ENCODE measurements at regions not wholly inside any gene's neighbourhood (a gene's known extent, or its start where the extent isn't known, plus 50 kb on each side); places are given as distances from the start of the nearest gene placed in this dataset.

- no peaks in the 10 kb centered on the region for H3K4me1 ChIP-seq
- intact Hi-C loops (cut with DNase I; ENCODE audit: low total_unique reads), result no loop called here
- H3K27ac ChIP-seq, result no peak overlapping the region
- H3K9me3 ChIP-seq, result peaks cover 0 to 5% (median 0%) of the 10 kb centered on the region in 8 donors
- H3K27me3 ChIP-seq (replicated peaks in 1 of 7), result no peaks in the 10 kb centered on the region
- no peak for DNase-seq
- no peak overlapping the region for H3K4me3 ChIP-seq
- H3K36me3 ChIP-seq, result no peaks in the 10 kb centered on the region
- no peak for TF ChIP-seq CTCF (IDR thresholded peaks at IDR 0.05 in 8 of 11, conservative IDR thresholded peaks at IDR 0.05 in 3 of 11)
- no peak for TF ChIP-seq POLR2AphosphoS5 (IDR thresholded peaks at IDR 0.05)
- no peak for TF ChIP-seq POLR2A (IDR thresholded peaks at IDR 0.05)
- 53 to 79% (median 70%) methylated on average over 2 of the region's 2 CpGs for WGBS, 5 donors
These were observed 477.4 kb downstream of the PDCD6IP start for GRCh38 chr3:34275811-34276210.

GRCh38 chr3:34276342-34276741 is 477.9 kb downstream of the PDCD6IP start:
- H3K4me3 ChIP-seq, result no peak overlapping the region
- TF ChIP-seq POLR2A (IDR thresholded peaks at IDR 0.05) (no peak), CTCF (IDR thresholded peaks at IDR 0.05 in 8 of 11, conservative IDR thresholded peaks at IDR 0.05 in 3 of 11) (no peak), POLR2AphosphoS5 (IDR thresholded peaks at IDR 0.05) (no peak)

GRCh38 chr3:34277110-34277509 is 478.7 kb downstream of the PDCD6IP start:
- WGBS, 5 donors, result 45 to 72% (median 67%) methylated on average over 2 of the region's 2 CpGs
- TF ChIP-seq CTCF (IDR thresholded peaks at IDR 0.05 in 8 of 11, conservative IDR thresholded peaks at IDR 0.05 in 3 of 11) (no peak), POLR2AphosphoS5 (IDR thresholded peaks at IDR 0.05) (no peak), POLR2A (IDR thresholded peaks at IDR 0.05) (no peak)
- H3K9me3 ChIP-seq, result peaks cover 0 to 1% (median 0%) of the 10 kb centered on the region in 8 donors
- no peak for DNase-seq
- no peaks in the 10 kb centered on the region for H3K4me1 ChIP-seq
- no peaks in the 10 kb centered on the region for H3K36me3 ChIP-seq
- no peak overlapping the region for H3K4me3 ChIP-seq
- H3K27me3 ChIP-seq (replicated peaks in 1 of 7), result no peaks in the 10 kb centered on the region
- intact Hi-C loops (cut with DNase I; ENCODE audit: low total_unique reads), result no loop called here
- H3K27ac ChIP-seq, result no peak overlapping the region

More at GRCh38 chr3:34276342-34276741, 477.9 kb downstream of the PDCD6IP start:
- H3K9me3 ChIP-seq, result peaks cover 0 to 5% (median 0%) of the 10 kb centered on the region in 8 donors
- no peaks in the 10 kb centered on the region for H3K4me1 ChIP-seq
- no peak overlapping the region for H3K27ac ChIP-seq
- H3K36me3 ChIP-seq, result no peaks in the 10 kb centered on the region
- DNase-seq, result no peak
- intact Hi-C loops (cut with DNase I; ENCODE audit: low total_unique reads), result no loop called here
- no peaks in the 10 kb centered on the region for H3K27me3 ChIP-seq (replicated peaks in 1 of 7)

- no peaks in the 10 kb centered on the region for H3K9me3 ChIP-seq
- no peaks in the 10 kb centered on the region for H3K4me1 ChIP-seq
- H3K4me3 ChIP-seq, result no peak overlapping the region
- 68 to 81% (median 72%) methylated on average over 2 of the region's 2 CpGs for WGBS, 5 donors
- intact Hi-C loops (cut with DNase I; ENCODE audit: low total_unique reads), result no loop called here
- TF ChIP-seq CTCF (IDR thresholded peaks at IDR 0.05 in 8 of 11, conservative IDR thresholded peaks at IDR 0.05 in 3 of 11), result no peak
- TF ChIP-seq POLR2AphosphoS5 (IDR thresholded peaks at IDR 0.05), result no peak
- no peak for TF ChIP-seq POLR2A (IDR thresholded peaks at IDR 0.05)
- DNase-seq, result no peak
- H3K27ac ChIP-seq, result no peak overlapping the region
- H3K27me3 ChIP-seq (replicated peaks in 1 of 7), result no peaks in the 10 kb centered on the region
- no peaks in the 10 kb centered on the region for H3K36me3 ChIP-seq
These were observed 481.5 kb downstream of the PDCD6IP start for GRCh38 chr3:34279901-34280300.

Data from spleen (tissue), 11 donors.